GM21786 (cell line): ENCODE measurements at regions not wholly inside any gene's neighbourhood (a gene's known extent, or its start where the extent isn't known, plus 50 kb on each side); places are given as distances from the start of the nearest gene placed in this dataset.

ENCODE experiments used
- ATAC-seq: cut with Tn5 transposase; IDR thresholded peaks from one replicate; pipeline ENCODE4 v1.9.1; 2021; ENCODE audit not compliant: unreplicated experiment

- no peak for ATAC-seq
These were observed 1012.6 kb downstream of the BCL11A start for GRCh38 chr2:59540864-59541263.

- ATAC-seq, result no peak
These were observed 1015.0 kb downstream of the BCL11A start for GRCh38 chr2:59538398-59538911.

GRCh38 chr2:59532808-59533207, 1020.6 kb downstream of the BCL11A start:
- ATAC-seq, result no peak

DNA sequence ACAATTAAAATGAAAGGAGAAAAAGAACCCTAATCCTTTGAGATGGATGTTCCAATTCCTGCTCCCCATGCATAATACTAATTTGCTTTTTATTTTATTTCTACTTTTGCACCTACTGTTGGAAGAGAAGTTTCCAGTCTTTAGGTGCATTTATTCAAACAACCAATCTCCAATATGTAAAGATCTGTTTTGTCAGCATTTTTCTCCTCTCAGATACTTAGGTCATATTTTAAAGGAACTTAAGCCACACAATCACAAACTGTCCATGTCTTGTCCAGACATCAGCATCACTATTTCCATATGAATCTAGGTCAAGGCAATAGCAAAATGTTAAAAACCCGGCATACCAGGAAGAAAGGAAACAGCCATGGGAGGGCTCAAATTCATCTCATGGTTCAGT, 1023.2 kb downstream of the BCL11A start:
- no peak for ATAC-seq

GRCh38 chr2:59529726-59530125, 1023.7 kb downstream of the BCL11A start:
- ATAC-seq, result no peak

GRCh38 chr2:59528525-59528924, 1024.9 kb downstream of the BCL11A start:
- no peak for ATAC-seq

GRCh38 chr2:59502981-59503380, 1050.5 kb downstream of the BCL11A start:
- ATAC-seq, result no peak

DNA sequence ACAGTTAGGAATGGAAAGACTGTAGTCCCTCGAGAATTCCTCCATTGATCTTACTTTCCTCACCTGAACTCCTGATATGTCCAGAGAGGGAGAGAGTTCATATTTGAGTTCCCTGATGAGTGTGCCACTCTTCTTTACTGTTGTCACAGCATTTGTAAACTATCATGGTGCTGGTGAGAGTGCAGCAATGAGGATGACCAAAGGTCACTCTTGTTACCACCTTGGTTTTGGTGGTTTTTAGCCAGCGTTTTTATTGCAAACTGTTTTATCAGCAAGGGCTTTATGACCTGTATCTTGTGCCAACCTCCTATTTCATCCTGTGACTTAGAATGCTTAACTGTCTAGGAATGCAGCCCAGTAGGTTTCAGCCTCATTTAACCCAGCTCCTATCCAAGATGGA, 1062.5 kb downstream of the BCL11A start:
- no peak for ATAC-seq

DNA sequence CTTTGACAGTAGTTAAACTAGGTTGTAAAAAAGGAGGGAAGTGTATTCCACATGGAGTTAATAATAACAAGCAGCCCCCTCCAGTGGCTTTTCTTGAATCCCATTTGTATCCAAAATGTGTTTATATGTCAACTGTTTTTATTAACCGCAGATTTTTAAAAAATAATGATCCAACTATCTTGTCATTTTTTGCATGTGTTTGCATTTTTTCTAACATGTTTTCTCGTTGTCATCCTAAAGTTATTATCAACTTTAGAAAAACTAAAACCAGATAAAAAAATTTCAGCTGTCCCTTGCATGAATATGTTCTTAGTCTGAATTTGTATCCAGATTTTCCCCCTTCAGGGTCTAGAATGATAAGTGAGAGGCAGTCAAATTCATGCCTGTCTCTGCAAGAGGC, 1063.3 kb downstream of the BCL11A start:
- ATAC-seq, result no peak

GRCh38 chr2:59484673-59485072, 1068.8 kb downstream of the BCL11A start:
- ATAC-seq, result no peak

DNA sequence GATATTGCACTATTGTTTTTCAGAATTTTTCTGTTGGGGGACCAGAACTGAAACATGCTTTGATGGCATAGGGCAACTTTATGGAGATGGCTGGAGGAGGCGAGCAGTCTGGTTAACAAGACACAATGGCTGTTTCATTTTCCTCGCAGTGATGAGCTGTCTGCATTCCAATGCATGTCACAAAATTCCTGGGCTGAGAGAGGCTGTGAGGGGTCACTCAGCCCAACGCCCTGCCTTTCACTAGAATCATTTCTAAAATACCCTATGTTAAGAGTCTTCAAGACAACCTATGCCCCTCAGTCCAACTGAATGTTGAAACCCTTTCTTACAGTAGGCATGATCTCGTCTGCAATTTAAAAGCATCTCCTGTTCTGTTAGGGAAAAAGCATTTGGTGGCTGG, 1090.0 kb downstream of the BCL11A start:
- ATAC-seq, result no peak

- ATAC-seq, result no peak
These were observed 1090.8 kb downstream of the BCL11A start for GRCh38 chr2:59462422-59463197.

DNA sequence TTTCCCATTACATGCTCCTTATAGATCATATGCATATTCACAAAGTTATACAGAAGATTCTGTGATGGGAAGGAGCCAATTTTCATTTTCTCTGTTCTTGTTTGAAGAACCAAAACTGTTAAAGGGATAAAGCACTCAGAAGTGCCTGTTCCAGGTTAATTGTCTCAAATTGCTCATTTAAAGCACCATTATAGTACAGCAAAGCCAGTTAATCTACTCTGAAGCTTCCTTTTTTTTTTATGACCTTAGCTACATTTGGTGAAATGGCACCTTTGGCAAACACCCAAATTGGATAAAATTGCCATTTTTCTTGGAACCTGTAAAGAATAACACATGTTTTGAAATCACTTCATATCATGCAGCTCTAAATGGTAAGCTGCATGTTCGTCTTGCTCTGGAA, 1092.3 kb downstream of the BCL11A start:
- no peak for ATAC-seq

- ATAC-seq, result no peak
These were observed 1094.7 kb downstream of the BCL11A start for GRCh38 chr2:59458800-59459199.

DNA sequence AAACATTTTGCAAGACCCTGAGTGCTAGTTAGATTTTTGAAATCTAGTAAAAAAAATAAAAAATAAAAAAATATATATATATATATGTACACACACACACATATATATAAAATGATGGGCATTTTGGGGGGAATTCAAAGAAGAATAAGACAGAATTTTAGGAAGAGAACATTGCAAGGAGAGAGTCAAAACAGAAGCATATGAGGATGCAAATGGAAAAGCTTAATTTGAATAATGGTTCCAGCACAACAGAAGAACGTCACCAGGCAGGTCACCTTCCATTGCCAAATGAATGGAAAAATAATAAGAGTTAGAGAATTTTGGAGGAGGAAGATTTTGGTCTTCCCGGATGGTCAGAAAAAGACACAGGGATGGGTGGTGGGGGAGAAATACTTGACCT, 1097.2 kb downstream of the BCL11A start:
- no peak for ATAC-seq

DNA sequence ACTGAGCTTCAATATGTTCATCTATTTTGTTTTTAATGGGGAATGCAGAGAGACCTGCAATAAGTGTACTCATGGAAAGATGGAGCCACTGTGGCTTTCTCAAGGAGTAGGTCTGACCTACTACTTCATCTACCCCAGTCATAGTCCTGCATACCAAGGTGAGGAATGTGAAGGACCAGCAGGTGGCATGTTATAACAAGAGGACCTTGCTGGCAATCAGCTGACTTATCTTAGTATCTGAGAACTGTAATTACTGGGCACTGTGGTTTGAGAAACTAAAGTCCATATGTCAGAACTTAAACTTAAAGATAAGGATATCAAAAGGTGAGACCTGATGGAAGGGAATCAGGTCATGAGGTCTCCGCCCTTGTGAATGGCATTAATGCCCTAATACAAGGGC, 1104.2 kb downstream of the BCL11A start:
- ATAC-seq, result no peak

DNA sequence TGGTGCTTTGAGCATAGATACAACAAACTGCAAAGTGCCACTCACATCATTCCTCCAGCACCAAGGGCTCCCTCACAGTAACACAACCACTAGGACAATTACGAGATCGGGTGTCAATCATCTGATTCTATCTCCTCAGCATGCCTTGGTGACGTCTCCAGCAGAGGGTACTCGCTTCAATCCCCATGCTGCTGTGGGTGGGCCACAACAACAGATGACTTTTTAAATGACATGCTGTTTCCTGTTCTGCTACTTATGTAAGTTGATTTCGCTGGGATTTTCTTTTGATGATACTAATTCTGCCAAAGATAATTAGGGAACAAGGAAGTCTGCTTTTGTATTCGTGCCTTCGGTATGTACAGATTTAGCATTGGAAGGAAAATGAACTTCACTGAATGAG, 1113.0 kb downstream of the BCL11A start:
- no peak for ATAC-seq

- ATAC-seq, result no peak
These were observed 1117.8 kb downstream of the BCL11A start for GRCh38 chr2:59435635-59436034.

DNA sequence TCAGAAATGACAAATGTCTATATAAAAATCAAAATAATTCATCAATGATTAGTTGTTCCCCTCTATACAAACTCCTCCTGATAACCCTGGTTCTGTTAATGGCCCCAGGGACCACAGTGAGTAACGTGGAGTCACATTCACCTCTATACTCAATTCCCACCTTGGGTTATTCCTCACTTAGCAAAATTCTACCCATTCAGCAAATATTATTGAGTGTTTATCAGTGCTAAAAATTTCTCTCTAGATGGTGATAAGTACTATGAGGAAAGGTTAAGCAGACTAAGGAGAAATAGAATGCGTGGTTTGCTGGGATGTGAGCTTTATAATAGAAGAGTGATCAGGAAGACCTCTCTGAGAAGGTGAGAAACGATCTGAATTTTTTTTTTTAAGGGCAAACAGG, 1124.5 kb downstream of the BCL11A start:
- no peak for ATAC-seq

- no peak for ATAC-seq
These were observed 1125.5 kb downstream of the BCL11A start for GRCh38 chr2:59427980-59428379.

GRCh38 chr2:59425247-59425646, 1128.2 kb downstream of the BCL11A start:
- no peak for ATAC-seq

- ATAC-seq, result no peak
These were observed 1139.5 kb downstream of the BCL11A start for GRCh38 chr2:59413751-59414570.
